Natural killer cell (primary cell): ENCODE measurements at regions not wholly inside any gene's neighbourhood (a gene's known extent, or its start where the extent isn't known, plus 50 kb on each side); places are given as distances from the start of the nearest gene placed in this dataset.
"Not testable (repeated sequence)": the region's sequence is repeated elsewhere in the genome, so short reads cannot be mapped to it uniquely, and the experiment has no call there.

Experiments
- ATAC-seq, 3 donors: fragments of 150-1000 bp in 2 of 3; fragments of 200-7000 bp in 1 of 3; cut with Tn5 transposase; 1 replicate in 1 of 3; 2 replicates in 2 of 3; pipeline ENCODE4 v1.10.0; 2021; ENCODE audit warnings: mild to moderate bottlenecking in 2 of 3, moderate library complexity in 2 of 3
- DNase-seq, 2 donors: peaks; one replicate each; pipeline versions ENCODE4 v3.0.0 to v3.0.0-alpha.2; 2013 to 2021; ENCODE audit warnings: mixed read lengths in 1 of 2
- H3K27ac ChIP-seq: one replicate; pipeline ENCODE4 v1.5.1; 2013; ENCODE audit warnings: mild to moderate bottlenecking, low read length
- H3K27me3 ChIP-seq: one replicate; pipeline ENCODE4 v1.6.1; 2013; ENCODE audit warnings: low read length; ENCODE audit not compliant: control insufficient read depth, insufficient read depth
- H3K36me3 ChIP-seq: one replicate; pipeline ENCODE4 v1.6.1; 2013; ENCODE audit warnings: low read length; ENCODE audit not compliant: control insufficient read depth, insufficient read depth
- H3K4me1 ChIP-seq: one replicate; pipeline ENCODE4 v1.6.1; 2013; ENCODE audit warnings: low read length; ENCODE audit not compliant: control insufficient read depth, insufficient read depth
- H3K4me3 ChIP-seq: one replicate; pipeline ENCODE4 v1.5.1; 2013; ENCODE audit warnings: low read length
- H3K9me3 ChIP-seq: one replicate; pipeline ENCODE4 v1.6.1; 2013; ENCODE audit warnings: low read length; ENCODE audit not compliant: control insufficient read depth, insufficient read depth
- H3K27ac Mint-ChIP-seq, 2 donors: one replicate each; pipeline ENCODE4 v1.8.0; 2022; ENCODE audit warnings: mild to moderate bottlenecking in 2 of 2, mixed read lengths in 2 of 2, moderate library complexity in 1 of 2
- H3K27me3 Mint-ChIP-seq, 2 donors: one replicate each; pipeline ENCODE4 v1.8.0; 2022; ENCODE audit warnings: low read depth in 2 of 2, mixed read lengths in 2 of 2
- H3K36me3 Mint-ChIP-seq: one replicate; pipeline ENCODE4 v1.8.0; 2022; ENCODE audit warnings: mixed read lengths
- H3K4me1 Mint-ChIP-seq, 2 donors: one replicate each; pipeline ENCODE4 v1.8.0; 2022; ENCODE audit warnings: mixed read lengths in 2 of 2
- H3K4me3 Mint-ChIP-seq: one replicate; pipeline ENCODE4 v1.8.0; 2022; ENCODE audit warnings: mild to moderate bottlenecking, moderate library complexity, mixed read lengths
- H3K9me3 Mint-ChIP-seq, 2 donors: one replicate each; pipeline ENCODE4 v1.8.0; 2022; ENCODE audit warnings: mixed read lengths in 2 of 2
- WGBS: methylation state at CpG from one replicate; pipeline ENCODE4 v1.1.7; 2013; ENCODE audit warnings: missing lambda C conversion rate; ENCODE audit not compliant: insufficient coverage; 5-methylcytosine and 5-hydroxymethylcytosine counted together
- intact Hi-C: fragments of 100-400 bp; cut with micrococcal nuclease; formaldehyde crosslinking; loops from one replicate; pipeline ENCODE4 v1.14.2; 2022
- TF ChIP-seq, protein P1 (sequence below): fragments of 200-600 bp; IDR thresholded peaks from one replicate; pipeline ENCODE4 v1.8.0; 2022; ENCODE audit warnings: antibody characterized with exemption

GRCh38 chr2:64251497-64252250, 107.5 kb upstream of the PELI1 start:
- H3K27ac Mint-ChIP-seq = no peak overlapping the region
- intact Hi-C loops = no loop called here
- Histone ChIP-seq H3K4me3 (no peak overlapping the region), H3K27me3 (no peaks in the 10 kb centered on the region), H3K36me3 (no peaks in the 10 kb centered on the region), H3K9me3 (no peaks in the 10 kb centered on the region), H3K27ac (no peak overlapping the region), H3K4me1 (no peaks in the 10 kb centered on the region)
- no peaks in the 10 kb centered on the region for H3K36me3 Mint-ChIP-seq
- DNase-seq (no peak), ATAC-seq (no peak)
- H3K27me3 Mint-ChIP-seq = peaks cover 0 to 6% of the 10 kb centered on the region in 2 donors
- WGBS = 93% methylated on average over 4 of the region's 5 CpGs
- H3K4me1 Mint-ChIP-seq = no peaks in the 10 kb centered on the region
- TF ChIP-seq, protein P1, sequence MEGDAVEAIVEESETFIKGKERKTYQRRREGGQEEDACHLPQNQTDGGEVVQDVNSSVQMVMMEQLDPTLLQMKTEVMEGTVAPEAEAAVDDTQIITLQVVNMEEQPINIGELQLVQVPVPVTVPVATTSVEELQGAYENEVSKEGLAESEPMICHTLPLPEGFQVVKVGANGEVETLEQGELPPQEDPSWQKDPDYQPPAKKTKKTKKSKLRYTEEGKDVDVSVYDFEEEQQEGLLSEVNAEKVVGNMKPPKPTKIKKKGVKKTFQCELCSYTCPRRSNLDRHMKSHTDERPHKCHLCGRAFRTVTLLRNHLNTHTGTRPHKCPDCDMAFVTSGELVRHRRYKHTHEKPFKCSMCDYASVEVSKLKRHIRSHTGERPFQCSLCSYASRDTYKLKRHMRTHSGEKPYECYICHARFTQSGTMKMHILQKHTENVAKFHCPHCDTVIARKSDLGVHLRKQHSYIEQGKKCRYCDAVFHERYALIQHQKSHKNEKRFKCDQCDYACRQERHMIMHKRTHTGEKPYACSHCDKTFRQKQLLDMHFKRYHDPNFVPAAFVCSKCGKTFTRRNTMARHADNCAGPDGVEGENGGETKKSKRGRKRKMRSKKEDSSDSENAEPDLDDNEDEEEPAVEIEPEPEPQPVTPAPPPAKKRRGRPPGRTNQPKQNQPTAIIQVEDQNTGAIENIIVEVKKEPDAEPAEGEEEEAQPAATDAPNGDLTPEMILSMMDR = no peak
- H3K9me3 Mint-ChIP-seq = no peaks in the 10 kb centered on the region
- no peak overlapping the region for H3K4me3 Mint-ChIP-seq

GRCh38 chr2:64252251-64252978, 108.2 kb upstream of the PELI1 start:
- H3K4me3 ChIP-seq, H3K4me1 ChIP-seq, H3K9me3 ChIP-seq, H3K27ac Mint-ChIP-seq, ATAC-seq, DNase-seq, intact Hi-C loops, H3K4me1 Mint-ChIP-seq, H3K27me3 ChIP-seq, H3K36me3 ChIP-seq, H3K27ac ChIP-seq, H3K4me3 Mint-ChIP-seq, H3K9me3 Mint-ChIP-seq, H3K27me3 Mint-ChIP-seq, H3K36me3 Mint-ChIP-seq: not testable (repeated sequence)
- 96% methylated on average over 5 of the region's 11 CpGs for WGBS

GRCh38 chr2:64253421-64253820, 109.2 kb upstream of the PELI1 start:
- intact Hi-C loops, H3K9me3 ChIP-seq, H3K4me3 ChIP-seq, ATAC-seq, H3K4me1 ChIP-seq, H3K27me3 Mint-ChIP-seq, H3K27ac Mint-ChIP-seq, H3K4me3 Mint-ChIP-seq, H3K36me3 ChIP-seq, H3K9me3 Mint-ChIP-seq, H3K36me3 Mint-ChIP-seq, H3K27me3 ChIP-seq, DNase-seq, H3K4me1 Mint-ChIP-seq, H3K27ac ChIP-seq: not testable (repeated sequence)
- WGBS = 88% methylated on average over 5 of the region's 9 CpGs

- H3K4me1 ChIP-seq = peaks cover 6% of the 10 kb centered on the region
- H3K4me3 Mint-ChIP-seq = no peak overlapping the region
- no peaks in the 10 kb centered on the region for H3K36me3 Mint-ChIP-seq
- no peaks in the 10 kb centered on the region for H3K9me3 ChIP-seq
- H3K4me3 ChIP-seq = no peak overlapping the region
- no peak for ATAC-seq
- H3K4me1 Mint-ChIP-seq = peaks cover 6 to 7% of the 10 kb centered on the region in 2 donors
- no peak overlapping the region for H3K27ac ChIP-seq
- TF ChIP-seq, protein P1 = no peak
- WGBS = 97% methylated on average over 5 of the region's 5 CpGs
- H3K36me3 ChIP-seq = no peaks in the 10 kb centered on the region
- H3K27ac Mint-ChIP-seq = no peak overlapping the region
- peaks cover 6 to 10% of the 10 kb centered on the region in 2 donors for H3K27me3 Mint-ChIP-seq
- H3K9me3 Mint-ChIP-seq = no peaks in the 10 kb centered on the region
- intact Hi-C loops = no loop called here
- no peak for DNase-seq
- H3K27me3 ChIP-seq = no peaks in the 10 kb centered on the region
Observed at GRCh38 chr2:64258566-64258965, 114.3 kb upstream of the PELI1 start.
